A549 (cell line): ENCODE measurements at regions not wholly inside any gene's neighbourhood (a gene's known extent, or its start where the extent isn't known, plus 50 kb on each side); places are given as distances from the start of the nearest gene placed in this dataset.

Experiments used
- CEBPB ChIP-seq, 2 experiments: fragments of >200 bp in 1 of 2; sonication (Bioruptor Twin) in 1 of 2; formaldehyde crosslinking in 1 of 2; IDR thresholded peaks; 2 replicates each; pipeline ENCODE4 v1.6.1; 2012 to 2016
- EHMT2 ChIP-seq: fragments of 200-600 bp; sonication (generic); IDR thresholded peaks from 2 replicates; pipeline ENCODE4 v1.6.1; 2016; ENCODE audit warnings: antibody characterized with exemption, low read depth, mild to moderate bottlenecking, moderate library complexity
- EP300 ChIP-seq, 2 experiments: fragments of >200 bp; sonication (Bioruptor Twin); formaldehyde crosslinking; IDR thresholded peaks; 2 replicates in 1 of 2; 3 replicates in 1 of 2; pipeline ENCODE4 v1.6.1; 2016 to 2017
- KDM1A ChIP-seq: fragments of 200-600 bp; sonication (generic); IDR thresholded peaks from 2 replicates; pipeline ENCODE4 v1.6.1; 2016; ENCODE audit warnings: low read depth, mild to moderate bottlenecking
- NFE2L2 ChIP-seq: fragments of 150-350 bp; conservative IDR thresholded peaks from 2 replicates; pipeline ENCODE4 v1.6.1; 2014; ENCODE audit warnings: low read length
- NPAS2 ChIP-seq: fragments of 250-450 bp; sonication (Bioruptor Pico); IDR thresholded peaks from 2 replicates; pipeline ENCODE4 v1.8.0; 2022; ENCODE audit warnings: mild to moderate bottlenecking, moderate library complexity, borderline replicate concordance
- POLR2A ChIP-seq: IDR thresholded peaks from 2 replicates; pipeline ENCODE4 v1.6.1; 2012; ENCODE audit warnings: mild to moderate bottlenecking, low read length
- REST ChIP-seq: fragments of 200-600 bp; sonication (generic); IDR thresholded peaks from 2 replicates; pipeline ENCODE4 v1.6.1; 2016; ENCODE audit warnings: antibody characterized with exemption, mild to moderate bottlenecking, moderate library complexity
- SMC3 ChIP-seq: fragments of >200 bp; sonication (Bioruptor Twin); formaldehyde crosslinking; IDR thresholded peaks from 3 replicates; pipeline ENCODE4 v1.6.1; 2018; ENCODE audit warnings: inconsistent platforms
- ZFP36 ChIP-seq: fragments of 450-650 bp; IDR thresholded peaks from 2 replicates; pipeline ENCODE4 v1.6.1; 2014; ENCODE audit warnings: borderline replicate concordance; ENCODE audit not compliant: partially characterized antibody
- TF ChIP-seq, protein P1 (sequence below): fragments of >200 bp; sonication (Bioruptor Twin); formaldehyde crosslinking; IDR thresholded peaks from 3 replicates; pipeline ENCODE4 v1.5.1; 2016
- TF ChIP-seq, protein P2 (sequence below): IDR thresholded peaks from 2 replicates; pipeline ENCODE4 v1.6.1; 2012

- no peak for TF ChIP-seq POLR2A
- no peak for TF ChIP-seq NPAS2 (CRISPR knock-in tag)
- no peak for TF ChIP-seq ZFP36
- no peak for TF ChIP-seq CEBPB (IDR thresholded peaks at IDR 0.05)
- TF ChIP-seq KDM1A = no peak
- TF ChIP-seq, protein P1, sequence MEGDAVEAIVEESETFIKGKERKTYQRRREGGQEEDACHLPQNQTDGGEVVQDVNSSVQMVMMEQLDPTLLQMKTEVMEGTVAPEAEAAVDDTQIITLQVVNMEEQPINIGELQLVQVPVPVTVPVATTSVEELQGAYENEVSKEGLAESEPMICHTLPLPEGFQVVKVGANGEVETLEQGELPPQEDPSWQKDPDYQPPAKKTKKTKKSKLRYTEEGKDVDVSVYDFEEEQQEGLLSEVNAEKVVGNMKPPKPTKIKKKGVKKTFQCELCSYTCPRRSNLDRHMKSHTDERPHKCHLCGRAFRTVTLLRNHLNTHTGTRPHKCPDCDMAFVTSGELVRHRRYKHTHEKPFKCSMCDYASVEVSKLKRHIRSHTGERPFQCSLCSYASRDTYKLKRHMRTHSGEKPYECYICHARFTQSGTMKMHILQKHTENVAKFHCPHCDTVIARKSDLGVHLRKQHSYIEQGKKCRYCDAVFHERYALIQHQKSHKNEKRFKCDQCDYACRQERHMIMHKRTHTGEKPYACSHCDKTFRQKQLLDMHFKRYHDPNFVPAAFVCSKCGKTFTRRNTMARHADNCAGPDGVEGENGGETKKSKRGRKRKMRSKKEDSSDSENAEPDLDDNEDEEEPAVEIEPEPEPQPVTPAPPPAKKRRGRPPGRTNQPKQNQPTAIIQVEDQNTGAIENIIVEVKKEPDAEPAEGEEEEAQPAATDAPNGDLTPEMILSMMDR = no peak
- no peak for TF ChIP-seq EP300 (IDR thresholded peaks at IDR 0.05)
- no peak for TF ChIP-seq NFE2L2
- no peak for TF ChIP-seq SMC3
- TF ChIP-seq, protein P2, sequence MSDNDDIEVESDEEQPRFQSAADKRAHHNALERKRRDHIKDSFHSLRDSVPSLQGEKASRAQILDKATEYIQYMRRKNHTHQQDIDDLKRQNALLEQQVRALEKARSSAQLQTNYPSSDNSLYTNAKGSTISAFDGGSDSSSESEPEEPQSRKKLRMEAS = no peak
- no peak for TF ChIP-seq EHMT2
- TF ChIP-seq REST = no peak
Measured at GRCh38 chr3:14039149-14039548, 85.5 kb downstream of the CHCHD4 start.
